ENCODE measurements at regions not wholly inside any gene's neighbourhood (a gene's known extent, or its start where the extent isn't known, plus 50 kb on each side); places are given as distances from the start of the nearest gene placed in this dataset.

GRCh38 chr1:43077273-43077672 lies 94.8 kb downstream of the EBNA1BP2 start:
- ChIA-PET POLR2A (no interaction called here), CTCF (ENCODE audit: low intra/inter-chr PET ratio, low total read pairs) (no interaction called here)
- Histone ChIP-seq H3K27ac (ENCODE audit: extremely low read length, insufficient read depth, low read length) (no peak overlapping the region), H3K27me3 (ENCODE audit: control insufficient read depth in 1 of 2, insufficient read depth in 2 of 2, low read length in 2 of 2) (peaks cover 0 to 6% of the 10 kb centered on the region in 2 experiments; a peak in 2 of 5 replicates), H3K4me3 (replicated peaks in 1 of 3; ENCODE audit: insufficient read depth in 1 of 3, low read depth in 2 of 3, low read length in 3 of 3) (no peak overlapping the region), H3K9ac (ENCODE audit: insufficient read depth, low read depth, low read length) (no peak overlapping the region), H3K79me2 (ENCODE audit: insufficient read depth, low read length) (no peaks in the 10 kb centered on the region), H3K36me3 (replicated peaks in 1 of 2; ENCODE audit: control insufficient read depth in 1 of 2, insufficient read depth in 2 of 2, low read length in 2 of 2) (no peaks in the 10 kb centered on the region), H4K20me1 (ENCODE audit: insufficient read depth, low read length) (no peaks in the 10 kb centered on the region), H3K4me1 (ENCODE audit: insufficient read depth, low read length) (peaks cover 19% of the 10 kb centered on the region), H3K9me3 (ENCODE audit: low read length) (no peaks in the 10 kb centered on the region), H2AFZ (ENCODE audit: low read length) (no peak overlapping the region), H3K4me2 (ENCODE audit: low read depth, low read length) (no peak overlapping the region)
- WGBS (ENCODE audit: low lambda C conversion rate): 39% methylated on average over 6 of the region's 6 CpGs
- ATAC-seq (no peak), DNase-seq (ENCODE audit: low spot score) (no peak), FAIRE-seq (no peak)
- no peak for TF ChIP-seq ZNF337 (CRISPR knock-in tag; IDR thresholded peaks at IDR 0.05; ENCODE audit: borderline replicate concordance, low read depth)
- no peak for TF ChIP-seq DDIT3 (CRISPR knock-in tag; IDR thresholded peaks at IDR 0.05)
- no peak for TF ChIP-seq ZNF619 (CRISPR knock-in tag; IDR thresholded peaks at IDR 0.05)
- TF ChIP-seq ZKSCAN5 (CRISPR knock-in tag; IDR thresholded peaks at IDR 0.05): no peak
- TF ChIP-seq ZNF12 (CRISPR knock-in tag; IDR thresholded peaks at IDR 0.05): no peak
- no TSS peak for BruUV-seq (replicated peaks)
- intact Hi-C loops (cut with micrococcal nuclease; ENCODE audit: unreplicated experiment) (no loop called here), in situ Hi-C loops (cut with HindIII; ENCODE audit: extremely low pct_ligation_motif_present, low pct_unique_long_range_greater_than_20kb) (no loop called here)

DNA sequence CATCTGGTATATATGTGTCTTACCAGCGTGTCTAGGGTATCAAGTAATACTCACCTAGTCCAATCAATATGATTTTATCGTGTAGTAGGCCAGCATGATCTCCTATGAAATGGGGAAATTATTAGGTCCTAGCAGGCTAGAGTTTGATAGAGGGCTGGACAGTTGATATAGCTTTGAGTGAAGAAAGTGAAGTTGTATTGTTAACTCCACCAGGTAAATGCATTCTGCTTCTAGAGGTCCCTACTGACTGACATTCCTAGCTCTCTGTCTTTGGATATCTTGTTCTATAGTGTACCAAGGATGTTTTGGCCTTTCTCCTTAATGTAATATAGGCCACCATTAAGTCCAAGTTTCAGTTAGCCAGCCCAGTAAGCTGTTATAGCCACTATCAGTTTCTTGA lies 97.4 kb downstream of the EBNA1BP2 start:
- ChIA-PET CTCF (ENCODE audit: low intra/inter-chr PET ratio, low total read pairs) (interaction anchor here (0.7 to 4.0 kb wide), 6 partner anchors 129 to 297 kb away, joined by 3 to 115 read pairs (median 21); no protein-coding TSS in a partner anchor), POLR2A (interaction anchor here (2.3 kb wide), 1 partner anchor 152 kb away, joined by 18 read pairs; no protein-coding TSS in a partner anchor)
- intact Hi-C loops (cut with micrococcal nuclease; ENCODE audit: unreplicated experiment) (loop anchor here (1.0 to 5.0 kb wide), 2 partner anchors 161 to 297 kb away; no protein-coding TSS in a partner anchor), in situ Hi-C loops (cut with HindIII; ENCODE audit: extremely low pct_ligation_motif_present, low pct_unique_long_range_greater_than_20kb) (loop anchor here (5.0 kb wide), 3 partner anchors 117 to 297 kb away; partner anchors contain the start of gene SLC2A1)
- TF ChIP-seq, protein P1, sequence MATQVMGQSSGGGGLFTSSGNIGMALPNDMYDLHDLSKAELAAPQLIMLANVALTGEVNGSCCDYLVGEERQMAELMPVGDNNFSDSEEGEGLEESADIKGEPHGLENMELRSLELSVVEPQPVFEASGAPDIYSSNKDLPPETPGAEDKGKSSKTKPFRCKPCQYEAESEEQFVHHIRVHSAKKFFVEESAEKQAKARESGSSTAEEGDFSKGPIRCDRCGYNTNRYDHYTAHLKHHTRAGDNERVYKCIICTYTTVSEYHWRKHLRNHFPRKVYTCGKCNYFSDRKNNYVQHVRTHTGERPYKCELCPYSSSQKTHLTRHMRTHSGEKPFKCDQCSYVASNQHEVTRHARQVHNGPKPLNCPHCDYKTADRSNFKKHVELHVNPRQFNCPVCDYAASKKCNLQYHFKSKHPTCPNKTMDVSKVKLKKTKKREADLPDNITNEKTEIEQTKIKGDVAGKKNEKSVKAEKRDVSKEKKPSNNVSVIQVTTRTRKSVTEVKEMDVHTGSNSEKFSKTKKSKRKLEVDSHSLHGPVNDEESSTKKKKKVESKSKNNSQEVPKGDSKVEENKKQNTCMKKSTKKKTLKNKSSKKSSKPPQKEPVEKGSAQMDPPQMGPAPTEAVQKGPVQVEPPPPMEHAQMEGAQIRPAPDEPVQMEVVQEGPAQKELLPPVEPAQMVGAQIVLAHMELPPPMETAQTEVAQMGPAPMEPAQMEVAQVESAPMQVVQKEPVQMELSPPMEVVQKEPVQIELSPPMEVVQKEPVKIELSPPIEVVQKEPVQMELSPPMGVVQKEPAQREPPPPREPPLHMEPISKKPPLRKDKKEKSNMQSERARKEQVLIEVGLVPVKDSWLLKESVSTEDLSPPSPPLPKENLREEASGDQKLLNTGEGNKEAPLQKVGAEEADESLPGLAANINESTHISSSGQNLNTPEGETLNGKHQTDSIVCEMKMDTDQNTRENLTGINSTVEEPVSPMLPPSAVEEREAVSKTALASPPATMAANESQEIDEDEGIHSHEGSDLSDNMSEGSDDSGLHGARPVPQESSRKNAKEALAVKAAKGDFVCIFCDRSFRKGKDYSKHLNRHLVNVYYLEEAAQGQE (IDR thresholded peaks at IDR 0.05; ENCODE audit: borderline replicate concordance in 1 of 2, low read depth in 1 of 2, low read length in 2 of 2): no peak
- H3K27ac ChIP-seq (ENCODE audit: extremely low read length, insufficient read depth, low read length): no peak overlapping the region
- no peaks in the 10 kb centered on the region for H3K9me3 ChIP-seq (ENCODE audit: low read length)
- H2AFZ ChIP-seq (ENCODE audit: low read length): no peak overlapping the region
- BruUV-seq (replicated peaks): no TSS peak
- DNase-seq (ENCODE audit: low spot score): no peak
- H3K4me2 ChIP-seq (ENCODE audit: low read depth, low read length): no peak overlapping the region
- no peaks in the 10 kb centered on the region for H4K20me1 ChIP-seq (ENCODE audit: insufficient read depth, low read length)
- peaks cover 43% of the 10 kb centered on the region for H3K4me1 ChIP-seq (ENCODE audit: insufficient read depth, low read length)
- peaks cover 2% of the 10 kb centered on the region for H3K79me2 ChIP-seq (ENCODE audit: insufficient read depth, low read length)
- no peak for FAIRE-seq
- 0% methylated on average over 2 of the region's 2 CpGs for WGBS (ENCODE audit: low lambda C conversion rate)
- no peak overlapping the region for H3K9ac ChIP-seq (ENCODE audit: insufficient read depth, low read depth, low read length)
- no peak overlapping the region for H3K4me3 ChIP-seq (replicated peaks in 1 of 3; ENCODE audit: insufficient read depth in 1 of 3, low read depth in 2 of 3, low read length in 3 of 3)
- H3K27me3 ChIP-seq (ENCODE audit: control insufficient read depth in 1 of 2, insufficient read depth in 2 of 2, low read length in 2 of 2): 0 out of 5 replicates have a peak, but pooled peaks cover 0 to 2% of the 10 kb centered on the region in 2 experiments
- H3K36me3 ChIP-seq (replicated peaks in 1 of 2; ENCODE audit: control insufficient read depth in 1 of 2, insufficient read depth in 2 of 2, low read length in 2 of 2): no peaks in the 10 kb centered on the region
- ATAC-seq: no peak

All from HepG2 (cell line).